Astrocyte (in vitro differentiated cells and primary cell): ENCODE measurements at regions not wholly inside any gene's neighbourhood (a gene's known extent, or its start where the extent isn't known, plus 50 kb on each side); places are given as distances from the start of the nearest gene placed in this dataset.

Experiments used
- DNase-seq: peaks from one replicate; pipeline ENCODE4 v3.0.0-alpha.2; 2010; ENCODE audit warnings: low read depth
- FAIRE-seq: peaks from 2 replicates; lab custom pipeline; 2011; peaks lifted over from hg19 to GRCh38; lab: Jason Lieb, UNC
- H2AFZ ChIP-seq: 2 replicates; pipeline ENCODE4 v1.6.0; 2012; ENCODE audit warnings: low read depth, low read length, inconsistent platforms
- H3K27ac ChIP-seq: 2 replicates; pipeline ENCODE4 v1.5.1; 2011; ENCODE audit warnings: low read depth, low read length, inconsistent platforms
- H3K27me3 ChIP-seq: 2 replicates; pipeline ENCODE4 v1.6.0; 2011; ENCODE audit warnings: low read length, inconsistent platforms; ENCODE audit not compliant: insufficient read depth
- H3K36me3 ChIP-seq: 2 replicates; pipeline ENCODE4 v1.5.1; 2011; ENCODE audit warnings: low read length, inconsistent platforms; ENCODE audit not compliant: insufficient read depth
- H3K4me1 ChIP-seq: 2 replicates; pipeline ENCODE4 v1.5.1; 2011; ENCODE audit warnings: low read length, inconsistent platforms; ENCODE audit not compliant: insufficient read depth
- H3K4me2 ChIP-seq: 2 replicates; pipeline ENCODE4 v1.6.0; 2012; ENCODE audit warnings: low read length, inconsistent platforms
- H3K4me3 ChIP-seq: 2 replicates; pipeline ENCODE4 v1.5.1; 2011; ENCODE audit warnings: low read depth, mild to moderate bottlenecking, low read length, inconsistent platforms; ENCODE audit not compliant: insufficient read depth
- H3K79me2 ChIP-seq: 2 replicates; pipeline ENCODE4 v1.6.0; 2012; ENCODE audit warnings: mild to moderate bottlenecking, low read length, inconsistent platforms; ENCODE audit not compliant: insufficient read depth
- H3K9ac ChIP-seq: 2 replicates; pipeline ENCODE4 v1.6.0; 2012; ENCODE audit warnings: mild to moderate bottlenecking, low read length, inconsistent platforms
- H3K9me3 ChIP-seq: 2 replicates; pipeline ENCODE4 v1.5.1; 2012; ENCODE audit warnings: low read depth, mild to moderate bottlenecking, low read length, inconsistent platforms; ENCODE audit not compliant: insufficient read depth
- H4K20me1 ChIP-seq: 2 replicates; pipeline ENCODE4 v1.6.0; 2012; ENCODE audit warnings: low read length, inconsistent platforms; ENCODE audit not compliant: insufficient read depth
- H3K27ac Mint-ChIP-seq: one replicate; pipeline ENCODE4 v1.8.0; 2021; ENCODE audit warnings: mild to moderate bottlenecking, mixed read lengths; ENCODE audit not compliant: unreplicated experiment
- H3K27me3 Mint-ChIP-seq: one replicate; pipeline ENCODE4 v1.8.0; 2021; ENCODE audit warnings: low read depth, mixed read lengths; ENCODE audit not compliant: unreplicated experiment
- H3K36me3 Mint-ChIP-seq: one replicate; pipeline ENCODE4 v1.8.0; 2021; ENCODE audit warnings: low read depth, mixed read lengths; ENCODE audit not compliant: unreplicated experiment
- H3K4me1 Mint-ChIP-seq: one replicate; pipeline ENCODE4 v1.8.0; 2021; ENCODE audit warnings: low read depth, mixed read lengths; ENCODE audit not compliant: unreplicated experiment
- H3K4me3 Mint-ChIP-seq: one replicate; pipeline ENCODE4 v1.8.0; 2021; ENCODE audit warnings: mild to moderate bottlenecking, moderate library complexity, mixed read lengths; ENCODE audit not compliant: unreplicated experiment
- H3K9me3 Mint-ChIP-seq: one replicate; pipeline ENCODE4 v1.8.0; 2021; ENCODE audit warnings: mild to moderate bottlenecking, mixed read lengths; ENCODE audit not compliant: unreplicated experiment
- EZH2 ChIP-seq: IDR thresholded peaks from 2 replicates; pipeline ENCODE4 v1.6.1; 2012; ENCODE audit warnings: mild to moderate bottlenecking, low read length, inconsistent platforms; ENCODE audit not compliant: insufficient read depth
- TF ChIP-seq, protein P1 (sequence below): IDR thresholded peaks from 2 replicates; pipeline ENCODE4 v1.5.1; 2011; ENCODE audit warnings: low read depth, mild to moderate bottlenecking, inconsistent platforms, low read length, moderate library complexity; ENCODE audit not compliant: insufficient read depth

DNA sequence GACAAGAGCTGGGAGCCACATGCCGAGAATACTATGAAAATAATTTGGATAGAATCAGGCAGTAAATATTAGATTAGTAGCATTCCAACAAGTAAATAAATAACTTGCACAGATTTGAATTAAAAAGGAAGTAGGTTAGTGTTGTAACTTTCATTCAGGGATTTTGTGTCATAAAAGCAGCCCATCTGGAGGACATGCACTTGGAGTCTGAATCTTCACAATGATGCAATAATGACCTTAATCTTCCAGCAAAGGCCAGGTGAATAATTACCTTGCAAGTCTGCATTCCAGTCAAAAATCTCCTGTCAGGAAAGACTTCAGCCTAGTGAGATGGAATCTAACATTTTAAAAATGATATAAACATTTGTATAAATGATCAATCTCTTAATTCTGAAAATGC is 518.1 kb downstream of the KCNJ2 start:
- Histone ChIP-seq H3K27me3 (no peaks in the 10 kb centered on the region), H3K4me1 (no peaks in the 10 kb centered on the region), H3K36me3 (no peaks in the 10 kb centered on the region), H4K20me1 (no peaks in the 10 kb centered on the region), H3K9me3 (no peaks in the 10 kb centered on the region), H3K27ac (no peak overlapping the region), H3K4me3 (no peak overlapping the region), H3K4me2 (no peak overlapping the region), H3K79me2 (no peaks in the 10 kb centered on the region), H2AFZ (no peak overlapping the region), H3K9ac (no peak overlapping the region)
- no peak overlapping the region for H3K27ac Mint-ChIP-seq
- no peaks in the 10 kb centered on the region for H3K4me1 Mint-ChIP-seq
- no peaks in the 10 kb centered on the region for H3K36me3 Mint-ChIP-seq
- no peaks in the 10 kb centered on the region for H3K27me3 Mint-ChIP-seq
- H3K9me3 Mint-ChIP-seq, result no peaks in the 10 kb centered on the region
- H3K4me3 Mint-ChIP-seq, result no peak overlapping the region
- DNase-seq (no peak), FAIRE-seq (no peak)
- TF ChIP-seq, protein P1, sequence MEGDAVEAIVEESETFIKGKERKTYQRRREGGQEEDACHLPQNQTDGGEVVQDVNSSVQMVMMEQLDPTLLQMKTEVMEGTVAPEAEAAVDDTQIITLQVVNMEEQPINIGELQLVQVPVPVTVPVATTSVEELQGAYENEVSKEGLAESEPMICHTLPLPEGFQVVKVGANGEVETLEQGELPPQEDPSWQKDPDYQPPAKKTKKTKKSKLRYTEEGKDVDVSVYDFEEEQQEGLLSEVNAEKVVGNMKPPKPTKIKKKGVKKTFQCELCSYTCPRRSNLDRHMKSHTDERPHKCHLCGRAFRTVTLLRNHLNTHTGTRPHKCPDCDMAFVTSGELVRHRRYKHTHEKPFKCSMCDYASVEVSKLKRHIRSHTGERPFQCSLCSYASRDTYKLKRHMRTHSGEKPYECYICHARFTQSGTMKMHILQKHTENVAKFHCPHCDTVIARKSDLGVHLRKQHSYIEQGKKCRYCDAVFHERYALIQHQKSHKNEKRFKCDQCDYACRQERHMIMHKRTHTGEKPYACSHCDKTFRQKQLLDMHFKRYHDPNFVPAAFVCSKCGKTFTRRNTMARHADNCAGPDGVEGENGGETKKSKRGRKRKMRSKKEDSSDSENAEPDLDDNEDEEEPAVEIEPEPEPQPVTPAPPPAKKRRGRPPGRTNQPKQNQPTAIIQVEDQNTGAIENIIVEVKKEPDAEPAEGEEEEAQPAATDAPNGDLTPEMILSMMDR, result no peak
- no peak for TF ChIP-seq EZH2

DNA sequence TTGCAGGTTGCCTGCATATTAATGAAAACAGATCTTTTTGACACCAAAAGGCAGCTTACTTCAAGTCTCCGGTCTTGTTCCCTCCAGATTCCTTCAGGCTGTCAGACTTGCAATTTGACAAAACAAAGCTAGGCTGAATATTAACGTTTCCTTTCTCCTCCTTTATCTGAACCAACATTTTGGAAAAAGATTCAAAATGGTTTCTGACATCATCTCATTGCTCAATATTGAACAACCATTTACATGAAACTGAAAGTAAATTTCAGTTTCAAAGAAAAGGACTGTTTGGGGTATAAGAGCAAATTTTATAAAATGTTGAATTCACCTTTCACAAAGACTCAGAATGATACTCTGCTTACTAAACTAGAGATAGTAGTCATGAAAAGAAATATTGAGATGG is 521.8 kb downstream of the KCNJ2 start:
- H3K9ac ChIP-seq, result no peak overlapping the region
- no peak overlapping the region for H3K27ac Mint-ChIP-seq

DNA sequence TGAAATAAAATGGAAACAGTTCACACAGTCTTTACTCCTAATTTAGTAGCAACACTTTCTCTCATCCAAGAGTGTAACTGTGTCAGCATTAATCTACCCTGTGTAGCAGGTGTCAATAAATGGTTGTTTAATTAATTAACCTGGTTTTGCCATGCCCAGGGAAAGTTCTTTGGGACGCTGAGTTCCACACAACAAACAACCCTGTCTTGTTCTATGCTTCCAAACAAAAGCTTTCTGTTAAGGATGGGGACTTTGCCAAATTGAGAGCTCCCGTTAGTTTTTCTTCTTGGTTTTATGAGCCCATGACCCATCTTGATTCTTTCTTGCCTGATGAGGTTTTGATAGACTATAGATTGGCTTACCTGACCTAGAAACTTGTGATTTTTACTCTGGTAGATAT is 530.1 kb downstream of the KCNJ2 start:
- Histone ChIP-seq H3K9ac (no peak overlapping the region), H3K4me3 (no peak overlapping the region), H4K20me1 (no peaks in the 10 kb centered on the region), H3K79me2 (no peaks in the 10 kb centered on the region), H3K36me3 (no peaks in the 10 kb centered on the region), H2AFZ (no peak overlapping the region), H3K27ac (no peak overlapping the region), H3K4me1 (no peaks in the 10 kb centered on the region), H3K9me3 (no peaks in the 10 kb centered on the region), H3K4me2 (no peak overlapping the region), H3K27me3 (no peaks in the 10 kb centered on the region)
- Mint-ChIP-seq H3K4me3 (no peak overlapping the region), H3K4me1 (no peaks in the 10 kb centered on the region), H3K27ac (no peak overlapping the region), H3K27me3 (no peaks in the 10 kb centered on the region), H3K9me3 (peaks cover 3% of the 10 kb centered on the region), H3K36me3 (no peaks in the 10 kb centered on the region)
- TF ChIP-seq, protein P1, result no peak
- no peak for TF ChIP-seq EZH2
- no peak for DNase-seq
- FAIRE-seq, result no peak

More for the DNA sequence above, 521.8 kb downstream of the KCNJ2 start:
- Histone ChIP-seq H3K9me3 (no peaks in the 10 kb centered on the region), H4K20me1 (no peaks in the 10 kb centered on the region), H3K4me1 (no peaks in the 10 kb centered on the region), H3K27me3 (no peaks in the 10 kb centered on the region), H3K4me3 (no peak overlapping the region), H3K36me3 (no peaks in the 10 kb centered on the region), H3K79me2 (no peaks in the 10 kb centered on the region), H3K4me2 (no peak overlapping the region), H2AFZ (no peak overlapping the region), H3K27ac (no peak overlapping the region)
- no peak for TF ChIP-seq EZH2
- TF ChIP-seq, protein P1, result no peak
- no peaks in the 10 kb centered on the region for H3K4me1 Mint-ChIP-seq
- DNase-seq (no peak), FAIRE-seq (no peak)
- no peak overlapping the region for H3K4me3 Mint-ChIP-seq
- no peaks in the 10 kb centered on the region for H3K9me3 Mint-ChIP-seq
- no peaks in the 10 kb centered on the region for H3K27me3 Mint-ChIP-seq
- H3K36me3 Mint-ChIP-seq, result no peaks in the 10 kb centered on the region
